GM19455 (cell line): ENCODE measurements at regions not wholly inside any gene's neighbourhood (a gene's known extent, or its start where the extent isn't known, plus 50 kb on each side); places are given as distances from the start of the nearest gene placed in this dataset.
"Not testable (repeated sequence)": the region's sequence is repeated elsewhere in the genome, so short reads cannot be mapped to it uniquely, and the experiment has no call there.

Source experiments
- ATAC-seq: cut with Tn5 transposase; IDR thresholded peaks from one replicate; pipeline ENCODE4 v1.9.1; 2021; ENCODE audit not compliant: unreplicated experiment

DNA sequence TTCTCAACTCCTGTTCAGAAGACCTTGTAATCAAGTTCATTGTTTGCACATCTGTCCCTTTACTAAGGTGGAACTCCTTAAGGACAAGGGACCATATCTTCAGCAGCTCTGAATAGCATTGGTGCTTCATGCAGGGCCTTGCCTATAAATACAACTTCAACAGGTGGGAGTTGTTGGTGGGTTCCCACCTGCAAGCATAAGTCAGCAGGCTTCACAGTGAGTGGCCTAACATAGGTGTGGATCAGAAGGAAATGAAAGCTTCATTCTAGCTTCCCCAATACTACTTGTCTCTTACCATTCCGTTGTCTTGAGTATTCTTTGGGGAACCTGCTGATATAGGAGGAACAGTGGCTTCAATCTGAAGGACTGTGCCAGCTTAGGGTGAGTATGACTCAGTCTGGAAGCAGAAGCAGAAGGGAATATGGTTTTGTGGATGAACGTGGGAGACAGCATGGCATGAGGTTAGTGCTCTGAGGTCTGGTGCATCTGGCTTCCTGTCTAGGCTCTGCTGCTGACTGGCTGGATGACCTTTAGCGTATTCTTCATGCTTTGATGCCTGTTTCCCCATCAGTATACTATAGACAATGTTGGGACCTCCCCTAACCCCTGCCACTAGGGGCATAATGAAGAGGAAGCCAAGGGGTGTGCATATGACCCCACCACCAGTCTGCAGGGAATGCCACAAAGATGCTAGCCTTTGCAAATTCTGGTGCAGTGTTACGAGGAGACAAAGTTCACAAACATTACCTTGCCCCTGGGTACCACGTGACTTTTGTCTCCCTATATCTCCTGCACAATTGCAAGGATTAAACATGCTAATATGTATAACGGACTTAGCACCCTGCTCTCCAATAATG lies 192.3 kb downstream of the PALM2AKAP2 start:
- ATAC-seq = peak; percentile 42

DNA sequence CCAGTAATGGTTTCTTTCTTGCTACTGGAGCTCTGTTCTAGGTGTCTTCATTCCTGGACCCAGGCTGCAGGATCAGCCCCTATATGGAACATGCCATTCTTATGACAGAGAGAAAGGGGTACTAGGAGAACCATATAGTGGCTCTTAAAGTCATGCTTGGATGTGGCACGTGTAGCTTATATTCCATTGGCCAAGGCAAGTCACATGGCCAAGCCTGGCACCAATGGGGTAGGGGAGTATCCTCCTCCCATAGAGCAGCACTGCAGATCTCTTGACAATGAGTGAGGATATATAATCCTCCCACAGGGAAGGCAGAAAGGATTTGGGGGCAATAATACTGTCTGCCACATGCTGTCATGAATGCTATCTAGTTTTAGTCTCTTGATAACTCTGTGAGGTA lies 193.3 kb downstream of the PALM2AKAP2 start:
- no peak for ATAC-seq

DNA sequence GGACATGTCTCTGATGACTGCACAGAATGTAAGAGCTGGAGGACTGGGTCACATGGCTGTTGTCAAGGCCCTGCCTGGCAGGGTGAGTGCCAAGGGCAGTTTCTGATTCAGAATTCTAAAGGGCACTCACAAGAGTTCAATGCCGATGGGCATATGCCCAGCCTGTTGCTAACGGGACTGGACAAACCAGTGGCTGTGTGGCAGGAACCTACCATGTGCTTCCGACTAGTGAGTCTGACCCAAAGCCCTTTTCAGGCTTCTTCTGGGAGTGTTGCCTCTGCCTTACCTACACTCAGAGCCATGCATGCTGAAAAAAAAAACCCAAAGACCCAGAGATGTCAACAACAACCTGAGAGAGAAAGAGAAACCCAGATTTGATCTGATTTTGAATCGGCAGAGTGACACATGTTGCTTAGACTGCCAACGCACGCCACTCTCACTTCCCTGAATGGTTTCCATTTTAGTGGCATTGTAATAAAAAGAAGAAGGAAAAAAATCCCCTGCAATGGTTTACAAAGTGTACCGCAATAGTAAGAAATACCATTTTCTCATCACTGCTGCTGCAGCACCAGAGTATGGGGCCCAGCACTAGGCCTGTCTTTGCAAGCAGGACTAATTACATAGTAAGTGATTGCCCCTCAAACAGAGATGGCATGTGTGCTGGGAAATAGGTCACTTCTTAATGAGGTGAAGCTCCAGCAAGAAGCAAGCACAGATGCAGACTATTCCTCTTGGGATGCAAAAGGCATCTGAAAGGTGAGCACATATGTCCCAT lies 194.3 kb downstream of the PALM2AKAP2 start:
- peak; percentile 86 for ATAC-seq

- ATAC-seq = no peak
These were observed 194.9 kb downstream of the PALM2AKAP2 start for GRCh38 chr9:109974918-109975276.

DNA sequence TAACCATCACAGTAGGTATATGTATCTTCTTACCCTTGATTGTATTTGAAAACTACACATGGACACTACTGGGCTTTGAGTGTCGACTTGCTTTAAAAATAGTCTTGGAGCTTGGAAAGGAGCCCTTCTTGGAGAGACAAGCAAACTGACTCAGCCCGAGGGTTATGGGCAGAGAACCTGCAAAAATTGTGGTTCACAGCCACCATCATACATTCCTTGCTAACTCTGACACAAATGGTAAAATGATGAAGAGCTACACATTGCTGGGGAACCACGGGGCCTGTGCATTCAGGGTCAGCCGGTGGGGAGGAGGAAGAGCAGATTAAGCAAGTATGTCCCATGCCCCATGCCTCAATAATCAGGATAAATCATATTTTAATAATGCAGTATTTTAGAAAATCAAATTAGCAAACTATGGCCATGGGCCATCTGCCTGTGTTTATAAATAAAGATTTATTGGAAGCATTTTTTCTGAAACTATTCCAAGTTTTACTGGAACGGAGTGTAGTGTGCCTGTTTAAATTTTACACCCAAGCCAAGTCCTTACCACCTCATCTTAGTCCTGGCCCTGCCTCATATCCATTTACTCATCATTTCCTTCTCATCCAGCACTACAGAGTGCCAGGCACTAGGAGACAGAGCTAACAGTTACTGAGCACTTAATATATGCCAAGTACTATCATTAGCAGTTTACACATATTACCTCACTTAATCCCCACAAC lies 195.7 kb downstream of the PALM2AKAP2 start:
- ATAC-seq = no peak

DNA sequence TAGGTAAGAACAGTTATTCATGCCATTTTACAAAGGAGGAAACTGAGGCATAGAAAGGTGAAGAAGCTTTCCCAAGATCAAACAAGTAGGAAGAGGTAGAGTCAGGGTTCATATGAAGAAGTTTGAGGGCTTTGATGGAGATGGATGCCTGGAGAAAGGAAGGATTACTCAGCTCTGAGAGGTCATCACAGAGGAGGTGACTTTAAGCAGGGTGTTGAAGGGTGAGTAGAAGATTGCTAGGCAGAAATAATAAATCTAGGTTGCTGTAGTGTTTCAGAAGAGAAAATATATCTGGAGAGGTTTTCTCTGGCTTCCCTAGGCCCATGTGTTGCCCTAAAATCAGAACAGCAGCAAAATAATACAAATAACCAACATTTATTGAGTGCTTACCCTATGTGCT lies 196.3 kb downstream of the PALM2AKAP2 start:
- ATAC-seq = no peak

DNA sequence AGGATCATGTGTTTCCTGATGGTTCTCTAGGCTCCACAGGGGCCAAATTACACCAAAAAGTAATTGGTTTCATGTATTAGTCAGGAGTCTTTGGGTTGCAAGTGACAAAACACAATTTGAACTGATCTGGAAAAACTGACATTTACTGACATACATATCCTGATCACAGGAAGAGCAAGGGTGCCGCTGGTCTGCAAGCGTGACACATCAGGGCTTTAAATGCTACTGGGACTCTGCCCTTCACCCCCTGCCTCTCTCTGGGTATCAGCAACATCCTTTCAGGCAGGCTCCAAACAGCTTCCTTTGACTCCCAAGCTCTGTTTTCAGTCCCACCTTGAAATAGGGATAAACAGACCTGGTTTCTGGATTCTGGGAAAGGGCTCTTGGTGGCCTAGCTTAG lies 197.5 kb downstream of the PALM2AKAP2 start:
- ATAC-seq = no peak

- no peak for ATAC-seq
These were observed 201.1 kb downstream of the PALM2AKAP2 start for GRCh38 chr9:109981091-109981490.

GRCh38 chr9:109986521-109986991 lies 206.6 kb downstream of the PALM2AKAP2 start:
- no peak for ATAC-seq

- no peak for ATAC-seq
These were observed 209.3 kb downstream of the PALM2AKAP2 start for GRCh38 chr9:109989296-109989695.

DNA sequence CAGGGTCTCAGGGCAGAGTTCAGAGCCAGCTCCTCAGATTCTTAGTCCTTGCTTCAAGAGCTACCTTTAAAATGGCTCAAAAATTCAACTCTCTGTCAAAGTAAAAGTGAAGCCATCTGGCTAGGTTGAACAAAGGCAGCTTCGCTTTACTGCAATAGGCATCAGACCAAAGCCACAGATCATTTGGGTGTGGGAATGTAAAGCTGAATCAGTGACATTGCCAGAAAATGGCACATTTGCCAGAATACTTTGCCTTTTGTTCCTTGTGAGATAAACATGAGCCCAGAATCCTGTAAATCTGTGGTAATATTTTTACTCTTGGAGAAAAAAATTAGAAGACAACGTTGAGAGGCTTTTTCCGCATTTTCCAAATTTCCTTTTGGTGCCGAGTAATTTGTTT lies 210.5 kb downstream of the PALM2AKAP2 start:
- no peak for ATAC-seq

DNA sequence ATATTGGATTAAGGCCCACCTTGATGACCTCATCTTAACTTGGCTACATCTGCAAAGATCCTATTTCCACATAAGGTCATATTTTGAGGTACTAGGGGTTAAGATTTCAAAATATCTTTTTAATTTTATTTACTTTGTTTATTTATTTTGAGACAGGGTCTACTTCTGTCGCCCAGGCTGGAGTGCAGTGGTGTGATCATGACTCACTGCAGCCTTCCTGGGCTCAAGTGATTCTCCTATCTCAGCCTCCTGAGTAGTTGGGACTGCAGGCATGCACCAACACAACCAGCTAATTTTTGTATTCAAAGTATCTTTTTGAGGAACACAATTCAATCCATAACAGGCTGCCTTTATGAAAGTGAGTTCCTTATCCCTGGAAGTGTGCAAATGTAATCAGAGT lies 212.3 kb downstream of the PALM2AKAP2 start:
- ATAC-seq = no peak

DNA sequence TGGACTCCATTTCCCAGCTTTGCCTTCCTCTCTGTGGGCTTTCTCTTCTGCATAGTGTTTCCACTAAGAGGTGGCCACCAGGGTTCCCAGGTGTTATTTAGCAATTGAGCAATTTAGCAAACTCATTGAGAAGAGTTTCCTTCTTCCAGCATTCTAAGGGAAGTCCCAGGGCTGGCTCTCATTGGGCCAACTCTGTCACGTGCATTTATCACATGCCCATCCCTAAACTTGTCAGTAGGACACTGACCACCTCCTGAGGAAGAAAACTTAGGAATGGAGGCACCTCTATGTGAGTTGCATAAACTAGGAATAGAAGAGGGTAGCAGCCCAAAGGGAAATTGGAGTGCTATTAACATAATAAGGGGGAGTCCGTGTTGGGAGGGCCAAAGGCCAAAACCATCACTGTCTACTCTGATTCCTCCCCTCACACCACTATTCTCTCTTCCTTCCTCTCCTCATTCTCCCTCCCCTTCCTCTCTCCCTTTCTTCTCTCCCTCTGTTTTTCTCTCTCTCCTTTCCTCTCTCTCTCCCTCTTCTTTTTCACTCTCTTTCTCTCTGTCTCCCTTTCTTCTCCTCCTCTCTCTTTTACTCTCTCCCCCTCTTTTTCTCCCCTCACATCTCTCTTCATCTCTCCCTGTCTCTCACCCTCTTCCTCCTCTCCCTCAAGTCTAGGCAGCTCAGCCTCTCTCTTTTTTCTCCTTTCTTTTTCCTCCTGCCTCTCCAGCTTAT lies 213.4 kb downstream of the PALM2AKAP2 start:
- no peak for ATAC-seq

DNA sequence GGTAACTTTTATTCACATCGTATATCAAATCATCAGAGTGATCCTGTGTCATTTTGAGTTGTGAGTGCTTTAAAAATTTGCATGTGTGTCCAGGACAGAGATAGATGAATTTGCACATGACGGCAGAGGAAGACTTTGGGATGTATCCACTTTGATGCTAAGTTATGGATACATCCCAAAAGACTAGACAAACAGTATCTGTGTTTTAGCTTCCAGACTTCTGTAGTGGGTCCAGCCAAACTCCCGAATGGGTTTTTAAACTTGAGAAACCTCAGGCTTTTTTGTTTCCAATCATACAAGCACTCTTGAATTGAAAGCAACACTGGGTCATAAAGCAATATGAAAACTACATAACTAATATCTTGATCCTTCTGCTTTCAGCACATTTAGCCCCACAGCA lies 213.8 kb downstream of the C9orf152 start:
- no peak for ATAC-seq

DNA sequence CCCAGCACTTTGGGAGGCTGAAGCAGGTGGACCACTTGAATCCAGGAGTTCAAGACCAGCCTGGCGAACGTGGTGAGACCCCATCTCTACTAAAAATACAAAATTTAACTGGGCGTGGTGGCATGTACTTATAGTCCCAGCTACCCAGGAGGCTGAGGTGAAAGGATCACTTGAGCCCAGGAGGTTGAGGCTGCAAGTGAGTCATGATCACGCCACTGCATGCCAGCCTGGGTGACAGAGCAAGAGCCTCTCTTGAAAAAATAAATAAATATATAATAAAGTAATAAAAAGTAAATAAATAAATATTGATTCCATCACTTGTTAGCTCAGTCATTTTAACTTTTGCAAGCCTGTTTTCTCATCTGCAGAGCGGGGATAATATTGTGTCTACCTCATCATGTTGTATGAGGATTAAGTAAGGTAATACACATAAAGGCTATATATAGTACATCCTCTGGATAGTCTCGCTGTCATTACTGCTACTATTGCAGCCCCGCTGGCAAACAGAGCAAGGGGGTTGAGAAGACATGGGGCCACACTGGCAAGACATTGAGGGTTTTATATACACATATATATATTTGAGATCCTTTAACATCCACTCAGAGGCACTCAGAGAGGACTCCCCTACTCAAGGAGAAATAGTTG lies 210.9 kb downstream of the C9orf152 start:
- no peak for ATAC-seq

GRCh38 chr9:109997682-109998081 lies 210.3 kb downstream of the C9orf152 start:
- ATAC-seq = no peak

- not testable (repeated sequence) for ATAC-seq
These were observed 202.4 kb downstream of the C9orf152 start for GRCh38 chr9:110005521-110005920.

DNA sequence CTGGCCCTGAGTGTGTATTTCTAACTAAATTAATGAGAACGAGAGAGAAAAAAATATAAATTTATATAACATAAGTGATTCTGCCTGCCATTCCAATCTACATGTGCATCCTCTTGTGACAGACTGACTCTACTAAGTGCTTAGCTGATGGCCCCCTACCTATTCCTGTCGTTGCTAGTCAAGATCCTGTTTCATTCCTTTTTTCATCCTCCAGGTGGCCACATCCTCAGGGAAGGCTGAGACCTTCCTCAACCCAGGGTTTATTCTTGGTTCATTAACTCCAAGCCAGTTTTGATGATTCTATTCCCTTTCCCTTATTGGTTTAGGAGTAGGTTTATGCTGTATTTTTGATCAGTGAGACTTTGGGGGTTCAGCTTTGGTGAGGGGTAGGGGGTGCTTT lies 201.3 kb downstream of the C9orf152 start:
- ATAC-seq = no peak

DNA sequence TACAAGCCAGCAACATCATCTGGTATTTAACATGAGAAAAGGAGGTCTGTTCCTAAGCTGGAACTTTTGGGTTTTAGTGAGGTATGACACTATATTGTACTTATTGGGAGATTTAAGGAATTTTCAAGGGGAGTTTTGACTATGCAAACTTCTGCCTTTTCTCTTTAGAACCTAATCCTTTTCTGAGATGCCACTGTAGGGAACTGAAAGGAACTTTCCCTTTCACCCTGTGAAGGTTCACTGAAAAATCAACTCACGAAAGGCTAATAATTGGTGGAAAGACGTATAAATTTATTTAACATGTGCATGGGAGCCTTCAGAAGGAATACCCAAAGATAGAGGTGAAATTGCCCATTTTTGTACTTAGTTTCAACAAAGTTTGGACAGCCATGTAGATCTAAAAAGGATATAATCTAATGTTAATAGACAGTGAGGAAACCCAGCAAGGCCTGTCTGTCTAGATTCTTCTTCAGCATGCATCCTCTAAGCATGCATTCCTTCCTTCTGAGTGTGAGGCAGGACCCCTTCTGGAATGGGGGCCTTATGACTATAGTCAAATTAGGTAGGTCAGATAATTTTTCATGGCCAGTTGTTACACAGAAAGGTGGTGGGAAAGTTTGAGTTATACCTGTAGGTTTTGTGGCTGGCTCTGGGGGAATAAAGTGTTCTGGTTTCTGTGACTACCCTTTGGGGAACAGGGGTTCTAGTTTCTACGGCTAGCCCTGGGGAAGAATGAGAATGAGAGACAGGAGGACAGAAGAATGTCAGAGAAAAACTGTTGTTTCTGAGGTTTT lies 200.3 kb downstream of the C9orf152 start:
- ATAC-seq = no peak

DNA sequence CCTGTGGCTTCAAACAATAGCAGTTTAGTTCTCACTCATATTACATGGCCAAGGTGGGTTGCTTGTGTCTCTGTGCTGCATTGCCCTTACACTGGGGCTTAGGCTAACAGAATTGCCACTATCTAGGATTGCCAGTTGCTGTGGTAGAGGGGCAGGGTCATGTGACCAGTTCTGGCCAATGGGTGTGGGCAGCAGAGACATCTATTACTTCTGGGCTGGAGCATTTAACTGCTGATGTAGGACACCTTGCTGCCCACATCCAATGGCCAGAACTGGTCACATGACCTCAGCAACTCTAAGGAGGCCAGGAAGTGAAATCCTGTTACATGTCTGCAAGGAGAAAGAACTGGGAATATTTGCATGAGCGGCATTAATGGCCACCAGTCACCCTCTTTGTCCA lies 199.3 kb downstream of the C9orf152 start:
- no peak for ATAC-seq
